ENCODE measurements at regions not wholly inside any gene's neighbourhood (a gene's known extent, or its start where the extent isn't known, plus 50 kb on each side); places are given as distances from the start of the nearest gene placed in this dataset.
"Not testable (repeated sequence)": the region's sequence is repeated elsewhere in the genome, so short reads cannot be mapped to it uniquely, and the experiment has no call there.

DNA sequence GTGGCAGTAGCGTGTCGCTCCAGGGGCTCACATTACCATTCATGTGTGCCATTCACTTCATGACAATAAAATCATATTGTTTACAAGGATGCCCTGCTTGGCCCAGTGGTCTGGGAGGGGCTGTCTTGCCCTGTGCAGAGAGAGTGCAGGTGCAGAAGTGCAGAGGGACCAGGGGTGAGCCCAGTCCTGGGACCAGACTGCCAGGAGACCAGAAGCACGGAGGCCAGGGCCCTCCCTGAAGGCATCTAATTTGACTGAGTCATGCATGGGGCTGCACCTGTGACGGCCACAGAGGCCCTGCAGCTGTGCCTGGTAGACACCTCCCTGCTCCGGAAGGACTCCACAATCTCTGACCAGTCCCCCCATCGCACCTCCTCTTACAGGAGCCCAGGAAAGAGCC, 164.4 kb upstream of the FOXD4L5 start:
- no peak overlapping the region for H3K4me3 ChIP-seq (ENCODE audit: low read depth, low read length)
- TF ChIP-seq, protein P1, sequence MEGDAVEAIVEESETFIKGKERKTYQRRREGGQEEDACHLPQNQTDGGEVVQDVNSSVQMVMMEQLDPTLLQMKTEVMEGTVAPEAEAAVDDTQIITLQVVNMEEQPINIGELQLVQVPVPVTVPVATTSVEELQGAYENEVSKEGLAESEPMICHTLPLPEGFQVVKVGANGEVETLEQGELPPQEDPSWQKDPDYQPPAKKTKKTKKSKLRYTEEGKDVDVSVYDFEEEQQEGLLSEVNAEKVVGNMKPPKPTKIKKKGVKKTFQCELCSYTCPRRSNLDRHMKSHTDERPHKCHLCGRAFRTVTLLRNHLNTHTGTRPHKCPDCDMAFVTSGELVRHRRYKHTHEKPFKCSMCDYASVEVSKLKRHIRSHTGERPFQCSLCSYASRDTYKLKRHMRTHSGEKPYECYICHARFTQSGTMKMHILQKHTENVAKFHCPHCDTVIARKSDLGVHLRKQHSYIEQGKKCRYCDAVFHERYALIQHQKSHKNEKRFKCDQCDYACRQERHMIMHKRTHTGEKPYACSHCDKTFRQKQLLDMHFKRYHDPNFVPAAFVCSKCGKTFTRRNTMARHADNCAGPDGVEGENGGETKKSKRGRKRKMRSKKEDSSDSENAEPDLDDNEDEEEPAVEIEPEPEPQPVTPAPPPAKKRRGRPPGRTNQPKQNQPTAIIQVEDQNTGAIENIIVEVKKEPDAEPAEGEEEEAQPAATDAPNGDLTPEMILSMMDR (IDR thresholded peaks at IDR 0.05; ENCODE audit: low read depth, low read length, missing control alignments): no peak
- no peak for DNase-seq (ENCODE audit: low read depth)
- in situ Hi-C loops (cut with HindIII; ENCODE audit: low sequenced_read_pairs): no loop called here

DNA sequence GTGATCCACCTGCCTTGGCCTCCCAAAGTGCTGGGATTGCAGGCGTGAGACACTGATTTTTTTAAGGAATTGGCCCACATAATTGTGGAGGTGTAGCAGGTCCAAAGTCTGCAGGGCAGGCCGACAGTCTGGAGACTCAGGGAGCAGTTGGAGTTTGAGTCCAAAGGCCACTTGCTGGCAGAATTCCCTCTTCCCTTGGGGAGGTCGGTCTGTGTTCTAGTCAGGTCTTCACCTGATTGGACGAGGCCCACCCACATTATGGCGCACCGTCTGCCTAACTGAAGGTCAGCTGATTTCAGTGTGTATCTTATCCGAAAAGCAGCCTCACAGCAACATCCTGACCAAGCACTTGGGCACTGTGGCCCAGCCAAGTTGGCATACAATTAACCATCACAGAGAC, 162.1 kb upstream of the FOXD4L5 start:
- DNase-seq (ENCODE audit: low read depth); in situ Hi-C loops (cut with HindIII; ENCODE audit: low sequenced_read_pairs); H3K4me3 ChIP-seq (ENCODE audit: low read depth, low read length): not testable (repeated sequence)

DNA sequence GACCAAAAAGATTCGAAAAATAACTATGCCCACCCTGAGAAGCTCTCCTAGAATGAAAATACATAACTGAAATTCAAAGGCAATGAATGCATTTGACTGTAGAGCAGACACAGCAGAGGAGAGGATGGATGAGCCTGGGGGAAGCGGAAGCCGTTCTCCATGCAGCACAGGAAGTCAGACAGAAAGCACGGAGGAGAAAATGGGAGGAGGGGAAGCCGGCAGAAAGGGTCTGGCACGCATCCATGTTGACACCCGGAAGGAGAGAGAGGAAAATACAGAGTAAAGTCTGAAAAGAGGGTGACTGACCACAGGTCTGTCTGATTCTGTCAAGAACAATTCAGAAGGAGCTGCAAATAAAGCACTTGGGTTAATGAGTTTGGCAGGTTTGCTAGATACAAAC, 161.0 kb upstream of the FOXD4L5 start:
- DNase-seq (ENCODE audit: low read depth); in situ Hi-C loops (cut with HindIII; ENCODE audit: low sequenced_read_pairs): not testable (repeated sequence)

DNA sequence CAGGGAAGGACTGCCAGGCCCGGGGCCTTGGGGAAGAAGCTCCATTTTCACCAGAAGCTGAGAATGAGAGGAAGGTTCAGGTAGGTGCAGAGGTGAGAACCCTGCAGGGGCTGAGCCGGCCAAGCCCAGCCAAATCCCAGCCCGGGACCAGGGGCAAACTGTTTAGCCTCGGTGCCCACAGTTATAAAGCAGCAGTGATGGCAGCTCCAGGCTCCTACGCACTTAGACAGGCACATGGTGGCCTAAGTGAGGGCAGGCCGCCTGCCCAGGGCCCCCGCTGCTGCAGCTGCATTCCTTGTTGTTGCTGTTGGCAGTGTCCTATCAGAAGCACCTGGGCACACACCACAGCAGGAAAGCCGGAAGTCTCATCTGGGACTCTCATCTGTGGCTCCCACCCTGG, 159.9 kb upstream of the FOXD4L5 start:
- no peak overlapping the region for H3K4me3 ChIP-seq (ENCODE audit: low read depth, low read length)
- in situ Hi-C loops (cut with HindIII; ENCODE audit: low sequenced_read_pairs): no loop called here
- TF ChIP-seq, protein P1 (IDR thresholded peaks at IDR 0.05; ENCODE audit: low read depth, low read length, missing control alignments): no peak
- no peak for DNase-seq (ENCODE audit: low read depth)

More for the DNA sequence above, 161.0 kb upstream of the FOXD4L5 start:
- not testable (repeated sequence) for H3K4me3 ChIP-seq (ENCODE audit: low read depth, low read length)

DNA sequence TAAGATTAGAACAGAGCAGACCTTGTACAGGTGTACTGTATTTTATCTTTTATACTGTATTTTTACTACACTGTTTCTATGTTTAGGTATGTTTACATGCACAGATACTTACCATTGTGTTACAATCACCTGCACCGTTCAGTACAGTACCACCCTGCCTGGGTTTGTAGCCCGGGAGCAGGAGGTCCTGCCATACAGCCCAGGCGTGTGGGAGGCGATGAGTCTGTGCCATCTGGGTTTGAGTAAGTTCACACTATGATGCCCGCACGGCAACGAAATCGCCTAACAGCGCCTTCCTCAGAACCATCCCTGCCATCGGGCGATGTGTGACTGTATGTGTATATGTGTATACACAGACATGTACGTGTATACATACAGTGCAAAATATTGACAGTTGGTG, 157.1 kb upstream of the FOXD4L5 start:
- in situ Hi-C loops (cut with HindIII; ENCODE audit: low sequenced_read_pairs); H3K4me3 ChIP-seq (ENCODE audit: low read depth, low read length); DNase-seq (ENCODE audit: low read depth): not testable (repeated sequence)

DNA sequence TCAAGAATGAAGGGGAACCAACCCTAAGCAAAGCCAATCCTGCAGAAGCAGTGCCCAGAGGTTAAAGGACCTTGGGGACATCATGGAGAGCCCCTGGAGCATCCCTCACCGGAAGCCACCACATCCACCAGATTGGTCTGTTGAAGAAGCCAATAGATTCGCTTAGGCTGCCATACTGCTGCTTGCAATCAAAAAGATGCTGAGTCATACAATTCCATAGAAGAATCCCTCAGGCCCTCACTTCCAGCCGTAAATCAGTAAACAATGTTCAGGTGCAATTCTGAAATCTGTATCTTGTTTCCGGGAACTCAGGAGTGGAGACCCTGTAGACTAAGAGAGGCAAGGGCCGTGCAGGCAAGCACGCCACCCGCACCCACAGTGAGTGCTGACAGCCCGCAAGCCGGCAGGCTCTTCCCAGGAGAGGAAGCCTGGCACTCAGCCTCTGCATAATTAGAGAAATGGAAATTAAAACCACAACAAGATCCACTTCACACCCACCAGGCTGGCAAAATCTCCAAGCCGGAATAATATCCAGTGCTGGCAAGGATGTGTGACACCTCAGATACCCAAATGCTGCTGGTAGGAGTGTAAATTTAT, 156.4 kb upstream of the FOXD4L5 start:
- DNase-seq (ENCODE audit: low read depth); H3K4me3 ChIP-seq (ENCODE audit: low read depth, low read length); in situ Hi-C loops (cut with HindIII; ENCODE audit: low sequenced_read_pairs): not testable (repeated sequence)

DNA sequence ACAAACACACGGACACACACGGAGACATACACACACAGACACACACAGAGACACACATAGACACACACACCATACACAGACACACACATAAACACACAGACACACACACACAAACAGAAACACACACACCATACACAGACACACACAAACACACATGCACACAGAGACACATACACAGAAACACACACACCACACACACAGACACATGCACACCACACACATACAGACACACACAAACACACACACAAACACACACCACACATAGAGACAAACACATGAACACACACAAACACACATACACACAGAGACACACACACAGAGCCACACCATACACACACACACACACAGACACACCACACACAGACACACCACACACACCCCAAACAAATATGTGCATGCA, 152.7 kb upstream of the FOXD4L5 start:
- TF ChIP-seq, protein P1 (IDR thresholded peaks at IDR 0.05; ENCODE audit: low read depth, low read length, missing control alignments): no peak
- DNase-seq (ENCODE audit: low read depth): no peak
- in situ Hi-C loops (cut with HindIII; ENCODE audit: low sequenced_read_pairs): no loop called here
- H3K4me3 ChIP-seq (ENCODE audit: low read depth, low read length): no peak overlapping the region

DNA sequence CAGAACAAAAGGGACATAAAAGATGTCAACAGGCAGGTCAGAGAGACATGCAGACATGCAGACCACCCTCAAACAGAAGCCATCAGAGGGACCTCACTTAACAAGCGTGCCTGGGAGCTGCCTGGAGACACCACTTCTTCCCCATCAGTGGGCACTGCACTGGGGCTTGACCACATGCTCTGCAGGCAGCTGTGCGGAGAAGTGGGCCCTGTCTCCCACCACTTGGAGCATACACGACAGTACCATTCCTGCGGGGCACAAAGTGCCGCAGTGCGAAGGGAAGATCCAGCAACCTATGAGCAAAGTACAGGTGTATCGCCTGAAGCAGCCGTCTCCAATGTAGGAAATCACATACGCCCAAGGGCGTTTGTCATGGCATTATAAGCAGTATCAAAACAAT, 150.5 kb upstream of the FOXD4L5 start:
- no peak for DNase-seq (ENCODE audit: low read depth)
- TF ChIP-seq, protein P1 (IDR thresholded peaks at IDR 0.05; ENCODE audit: low read depth, low read length, missing control alignments): no peak
- H3K4me3 ChIP-seq (ENCODE audit: low read depth, low read length): no peak overlapping the region
- in situ Hi-C loops (cut with HindIII; ENCODE audit: low sequenced_read_pairs): no loop called here

DNA sequence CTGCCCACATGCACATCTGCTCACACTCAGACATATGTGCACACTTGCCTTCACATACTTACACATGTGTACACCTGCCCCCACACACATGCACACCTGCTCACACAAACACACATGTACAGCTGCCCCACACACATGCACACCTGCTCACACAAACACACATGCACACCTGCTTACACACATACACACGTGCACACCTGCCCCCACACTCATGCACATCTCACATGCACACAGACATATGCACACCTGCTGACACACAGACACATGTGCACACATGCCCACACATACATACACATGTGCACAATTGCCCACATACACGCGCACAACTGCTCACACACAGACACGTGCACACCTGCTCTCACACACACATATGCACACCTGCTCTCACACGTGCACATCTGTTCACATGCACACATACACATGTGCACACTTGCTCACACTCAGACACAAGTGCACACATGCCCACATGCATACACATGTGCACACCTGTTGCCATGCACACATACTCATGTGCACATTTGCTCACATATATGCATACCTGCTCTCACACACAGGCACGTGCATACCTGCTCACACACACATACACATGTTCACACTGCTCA, 147.8 kb upstream of the FOXD4L5 start:
- in situ Hi-C loops (cut with HindIII; ENCODE audit: low sequenced_read_pairs): no loop called here
- DNase-seq (ENCODE audit: low read depth): no peak
- no peak overlapping the region for H3K4me3 ChIP-seq (ENCODE audit: low read depth, low read length)
- TF ChIP-seq, protein P1 (IDR thresholded peaks at IDR 0.05; ENCODE audit: low read depth, low read length, missing control alignments): no peak

All from astrocyte of the cerebellum (primary cell).